ENCODE measurements at regions not wholly inside any gene's neighbourhood (a gene's known extent, or its start where the extent isn't known, plus 50 kb on each side); places are given as distances from the start of the nearest gene placed in this dataset.

DNA sequence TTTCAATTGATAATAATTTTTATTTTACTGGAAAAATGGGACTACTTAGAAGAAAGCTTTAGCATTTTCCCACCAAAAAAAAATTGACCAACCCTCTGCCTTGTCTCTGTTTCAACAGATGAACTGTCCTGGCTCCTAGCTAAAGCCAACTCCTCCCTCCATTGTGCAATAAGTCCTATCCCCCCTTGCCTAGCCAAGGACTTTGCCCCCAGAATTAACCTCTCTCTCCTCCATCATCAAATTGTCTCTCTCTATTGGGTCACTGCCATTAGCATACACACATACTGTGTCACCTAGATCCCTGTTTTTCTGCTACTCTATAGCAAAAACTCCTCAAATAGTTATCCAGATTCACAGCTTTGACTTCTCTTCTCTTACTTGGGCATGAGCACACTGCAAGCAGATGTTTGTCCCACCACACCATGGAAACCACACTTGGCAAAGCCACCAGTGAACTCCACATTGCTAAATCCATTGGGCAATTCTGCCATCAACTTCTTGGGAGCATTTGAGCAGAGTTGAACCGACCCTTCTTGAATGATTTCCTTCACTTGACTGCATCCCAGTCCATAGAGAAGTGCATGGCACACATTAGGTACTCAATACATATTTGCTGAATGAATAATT, 91.4 kb upstream of the NEBL start:
- DNase-seq (ENCODE audit: low read depth, low spot score): no peak

DNA sequence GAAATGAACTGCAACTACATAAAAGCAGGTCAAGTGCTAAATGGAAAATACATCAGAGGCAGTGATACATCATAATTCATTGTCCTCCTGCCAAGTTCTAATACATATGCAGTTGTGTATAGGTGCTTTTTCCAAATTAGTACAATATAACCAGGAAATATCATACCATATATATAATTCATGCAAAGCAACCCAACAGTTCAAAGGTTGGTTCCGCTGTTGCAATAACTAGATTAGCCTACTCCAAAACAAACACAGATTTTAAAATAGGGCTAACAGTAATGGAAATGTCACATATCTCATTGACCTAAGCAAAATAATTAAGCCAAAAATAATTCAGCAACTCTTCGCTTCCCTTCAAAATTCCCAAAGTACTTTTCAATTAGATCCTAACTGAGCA, 88.9 kb upstream of the NEBL start:
- DNase-seq (ENCODE audit: low read depth, low spot score): no peak

DNA sequence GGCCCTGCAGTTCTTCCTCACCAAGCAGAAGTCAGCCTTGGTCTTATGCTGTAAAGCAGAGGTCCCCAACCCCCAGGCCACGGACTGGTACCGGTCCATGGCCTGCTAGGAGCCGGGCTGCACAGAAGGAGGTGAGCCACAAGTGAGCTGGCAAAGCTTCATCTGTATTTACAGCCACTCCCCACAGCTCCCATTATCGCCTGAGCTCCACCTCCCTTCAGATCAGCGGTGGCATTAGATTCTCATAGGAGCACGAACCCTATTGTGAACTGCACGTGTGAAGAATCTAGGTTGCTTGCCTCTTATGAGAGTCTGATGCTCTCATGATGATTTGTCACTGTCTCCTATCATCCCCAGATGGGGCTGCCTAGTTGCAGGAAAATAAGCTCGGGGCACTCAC, 87.6 kb upstream of the NEBL start:
- no peak for DNase-seq (ENCODE audit: low read depth, low spot score)

DNA sequence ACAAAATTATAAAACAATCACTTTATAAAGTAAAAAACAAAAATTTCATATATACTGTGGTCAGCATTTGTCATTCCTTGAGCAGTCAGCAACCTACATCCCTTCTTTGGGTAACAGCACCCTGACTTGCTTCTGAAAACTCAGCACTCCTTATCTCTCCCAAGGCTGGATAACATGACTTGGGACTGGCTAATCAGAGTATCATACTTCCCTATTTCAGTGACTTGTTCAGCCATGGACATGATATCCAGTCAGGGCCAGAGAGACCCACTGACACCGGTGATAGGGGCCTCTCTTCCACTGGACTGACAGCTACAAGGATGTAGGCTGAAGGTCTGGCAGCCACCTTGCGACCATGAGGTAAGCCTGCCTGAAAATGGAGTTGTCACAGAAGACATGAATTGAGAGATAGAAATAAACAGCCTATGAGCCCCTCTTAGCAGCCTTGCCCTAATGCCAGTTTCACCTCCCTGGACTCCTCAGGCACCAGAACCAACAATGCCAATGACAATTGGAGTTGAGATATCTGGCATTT, 84.4 kb upstream of the NEBL start:
- DNase-seq (ENCODE audit: low read depth, low spot score): no peak

DNA sequence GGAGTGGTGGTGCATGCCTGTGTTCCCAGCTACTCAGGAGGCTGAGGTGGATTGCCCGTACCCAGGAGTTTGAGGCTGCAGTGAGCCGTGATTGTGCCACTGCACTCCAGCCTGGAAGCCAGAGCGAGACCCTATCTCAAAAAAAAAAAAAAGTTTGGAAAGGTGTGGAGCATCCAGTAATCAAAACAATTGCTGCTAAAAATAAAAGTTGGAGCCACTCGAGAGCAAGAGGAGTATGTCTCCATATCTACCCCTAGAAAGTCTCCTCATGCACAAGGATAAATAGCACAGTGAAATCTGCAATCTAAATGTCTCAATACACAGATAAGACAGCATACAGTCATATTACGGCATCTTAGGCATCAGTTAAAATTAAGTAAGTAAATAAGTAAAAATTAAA, 81.5 kb upstream of the NEBL start:
- no peak for DNase-seq (ENCODE audit: low read depth, low spot score)

DNA sequence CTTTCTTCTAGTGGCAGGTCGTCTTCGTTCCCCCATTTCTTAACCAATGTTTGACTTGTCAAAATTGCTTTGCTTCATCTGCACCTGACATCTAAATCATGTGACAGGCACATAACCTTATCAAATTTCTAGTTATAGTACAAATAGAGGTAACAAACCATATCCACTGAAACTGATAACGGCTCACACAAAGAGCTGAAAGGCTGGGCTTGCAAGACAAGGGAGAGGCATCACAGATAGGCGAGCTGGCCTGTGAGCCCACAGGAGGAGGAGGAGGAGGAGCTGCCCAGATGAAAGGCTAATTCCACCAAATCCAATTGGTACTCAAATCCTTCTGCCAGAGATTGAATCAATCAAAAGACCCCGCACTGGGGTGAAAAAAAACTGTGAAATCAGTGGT, 80.2 kb upstream of the NEBL start:
- DNase-seq (ENCODE audit: low read depth, low spot score): no peak

DNA sequence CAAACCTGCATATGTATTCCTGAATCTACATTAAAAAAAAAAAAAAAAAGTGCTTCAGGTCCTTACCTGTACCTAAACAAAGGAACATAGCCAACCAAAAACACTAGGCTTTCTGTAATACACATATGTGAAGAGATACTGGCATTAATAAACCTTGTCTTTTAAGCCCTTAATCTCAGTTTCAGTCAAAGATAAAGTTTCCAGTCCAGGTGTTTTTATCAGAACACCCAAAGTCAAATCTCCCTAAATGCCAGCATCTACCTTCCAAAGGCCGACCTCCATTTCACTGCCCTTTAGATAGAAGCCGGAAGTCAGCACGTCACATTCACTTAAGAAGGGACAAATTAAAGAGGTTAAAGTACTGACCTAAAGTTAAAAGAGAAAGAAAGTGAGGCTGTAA, 79.8 kb upstream of the NEBL start:
- no peak for DNase-seq (ENCODE audit: low read depth, low spot score)

DNA sequence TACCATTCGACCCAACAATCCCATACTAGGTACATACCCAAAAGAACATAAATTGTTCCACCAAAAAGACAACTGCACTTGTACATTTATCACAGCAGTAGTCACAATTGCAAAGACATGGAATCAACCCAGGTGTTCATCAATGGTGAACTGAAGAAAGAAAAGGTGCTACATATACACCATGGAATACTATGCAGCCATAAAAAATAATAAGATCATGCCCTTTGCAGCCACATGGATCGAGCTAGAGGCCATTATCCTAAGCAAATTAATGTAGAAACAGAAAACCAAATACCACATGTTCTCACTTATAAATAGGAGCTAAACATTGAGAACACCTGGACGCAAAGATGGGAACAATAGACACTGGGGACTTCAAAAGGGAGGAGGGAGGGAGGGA, 79.3 kb upstream of the NEBL start:
- no peak for DNase-seq (ENCODE audit: low read depth, low spot score)

DNA sequence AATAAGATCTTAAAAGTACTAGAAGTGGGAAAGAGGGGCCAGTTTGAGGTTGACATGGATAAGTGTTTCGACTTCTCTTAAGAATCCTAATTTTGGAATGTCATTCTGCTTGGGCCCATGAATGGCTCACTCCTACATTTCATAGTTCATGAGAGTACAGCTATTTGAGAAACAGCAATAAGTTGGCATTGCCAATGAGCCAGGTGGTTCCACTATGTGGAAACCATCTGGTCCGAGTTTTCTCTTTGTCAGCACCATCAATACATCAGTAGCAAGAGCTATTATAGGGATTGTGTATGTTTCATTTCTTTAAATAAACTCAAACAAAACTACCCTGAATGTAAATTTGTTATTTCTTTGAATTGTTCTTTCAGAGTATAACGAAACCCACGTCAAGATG, 78.1 kb upstream of the NEBL start:
- no peak for DNase-seq (ENCODE audit: low read depth, low spot score)

DNA sequence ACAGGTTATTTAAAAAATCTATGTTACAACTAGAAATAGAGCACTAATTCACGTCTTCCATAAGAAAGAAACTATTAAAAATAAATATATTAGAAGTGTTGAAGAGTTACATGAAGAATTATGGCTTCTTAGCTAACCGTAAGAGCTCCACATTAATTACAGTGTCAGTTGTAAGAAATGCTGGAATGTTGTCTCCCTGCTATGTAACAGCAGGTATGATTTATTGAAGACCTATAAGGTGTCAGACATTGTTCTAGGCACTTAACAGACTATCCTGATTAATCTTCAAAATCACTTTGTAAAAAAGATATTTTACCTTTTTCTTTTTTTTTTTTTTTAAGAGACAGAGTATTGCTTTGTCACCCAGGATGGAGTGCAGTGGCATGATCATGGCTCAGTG, 75.8 kb upstream of the NEBL start:
- no peak for DNase-seq (ENCODE audit: low read depth, low spot score)

DNA sequence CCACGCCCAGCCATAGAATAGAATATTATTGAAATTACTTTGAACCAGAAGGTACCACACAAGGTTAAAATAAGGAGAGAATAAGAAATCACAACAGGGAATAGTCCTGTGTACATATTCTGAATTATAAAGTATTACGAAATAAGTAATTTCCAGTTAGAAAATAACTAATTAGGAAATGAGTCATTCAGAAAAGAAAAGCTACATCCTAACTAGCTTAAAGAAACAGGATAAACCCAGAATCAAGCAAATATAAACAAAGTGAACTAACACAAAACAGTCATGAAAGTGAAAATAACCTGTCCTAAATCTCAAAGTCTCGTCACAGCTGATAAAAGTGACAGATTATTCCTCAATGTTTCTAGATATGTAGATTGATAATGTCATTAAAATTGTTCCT, 74.8 kb upstream of the NEBL start:
- no peak for DNase-seq (ENCODE audit: low read depth, low spot score)

DNA sequence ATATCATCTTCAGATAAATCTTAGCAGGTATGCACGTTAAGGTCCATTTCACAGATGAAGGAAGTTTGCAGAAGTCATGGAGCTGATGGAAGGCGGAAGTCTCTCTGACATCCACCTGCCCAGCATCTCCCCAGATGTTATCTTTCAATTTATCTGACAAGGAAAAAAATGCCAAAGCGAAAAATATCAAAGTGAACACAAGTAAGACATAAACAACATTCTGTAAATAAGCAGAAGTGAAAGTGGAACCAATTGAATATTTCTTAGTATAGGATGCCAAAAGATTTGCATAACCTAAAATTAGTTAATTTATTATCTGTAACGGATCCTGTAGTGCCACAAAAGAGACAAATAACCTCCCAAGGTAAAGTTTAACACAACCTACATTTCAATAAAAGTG, 73.6 kb upstream of the NEBL start:
- DNase-seq (ENCODE audit: low read depth, low spot score): no peak

DNA sequence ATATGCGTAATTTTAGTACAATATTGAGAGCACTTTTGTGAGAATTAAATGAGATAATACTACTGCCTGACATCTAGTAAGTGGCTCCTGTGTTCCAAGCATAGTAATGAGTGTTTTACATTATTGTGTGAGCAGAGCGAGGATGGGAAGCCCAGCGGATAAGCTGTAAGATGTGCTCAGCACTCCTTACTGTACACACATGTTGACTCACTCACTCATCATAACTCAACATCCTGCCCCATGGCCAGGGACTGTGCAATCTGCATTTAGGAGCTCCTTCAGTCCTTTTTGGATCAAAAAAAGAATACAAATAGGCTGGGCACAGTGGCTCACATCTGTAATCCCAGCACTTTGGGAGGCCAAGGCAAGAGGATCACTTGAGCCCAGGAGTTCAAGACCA, 72.9 kb upstream of the NEBL start:
- no peak for DNase-seq (ENCODE audit: low read depth, low spot score)

DNA sequence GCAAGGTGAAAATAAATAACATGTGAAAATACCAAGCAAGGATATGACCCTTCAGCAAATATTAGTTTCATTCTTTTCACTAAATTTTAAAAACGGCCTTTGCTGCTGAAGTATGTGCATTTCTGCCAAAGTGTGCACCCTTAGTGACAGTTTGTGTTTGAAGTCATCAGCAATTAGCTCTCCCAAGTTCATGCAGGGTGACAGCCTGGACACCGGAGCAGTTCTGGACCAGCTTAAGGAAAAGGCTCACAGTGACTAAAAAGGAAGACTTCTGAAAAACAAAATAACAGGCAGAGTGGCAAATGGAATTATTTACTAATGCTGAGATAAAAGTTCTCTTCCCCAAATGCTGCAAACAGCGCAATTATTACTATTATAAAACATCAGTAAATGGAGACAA, 69.3 kb upstream of the NEBL start:
- DNase-seq (ENCODE audit: low read depth, low spot score): no peak

DNA sequence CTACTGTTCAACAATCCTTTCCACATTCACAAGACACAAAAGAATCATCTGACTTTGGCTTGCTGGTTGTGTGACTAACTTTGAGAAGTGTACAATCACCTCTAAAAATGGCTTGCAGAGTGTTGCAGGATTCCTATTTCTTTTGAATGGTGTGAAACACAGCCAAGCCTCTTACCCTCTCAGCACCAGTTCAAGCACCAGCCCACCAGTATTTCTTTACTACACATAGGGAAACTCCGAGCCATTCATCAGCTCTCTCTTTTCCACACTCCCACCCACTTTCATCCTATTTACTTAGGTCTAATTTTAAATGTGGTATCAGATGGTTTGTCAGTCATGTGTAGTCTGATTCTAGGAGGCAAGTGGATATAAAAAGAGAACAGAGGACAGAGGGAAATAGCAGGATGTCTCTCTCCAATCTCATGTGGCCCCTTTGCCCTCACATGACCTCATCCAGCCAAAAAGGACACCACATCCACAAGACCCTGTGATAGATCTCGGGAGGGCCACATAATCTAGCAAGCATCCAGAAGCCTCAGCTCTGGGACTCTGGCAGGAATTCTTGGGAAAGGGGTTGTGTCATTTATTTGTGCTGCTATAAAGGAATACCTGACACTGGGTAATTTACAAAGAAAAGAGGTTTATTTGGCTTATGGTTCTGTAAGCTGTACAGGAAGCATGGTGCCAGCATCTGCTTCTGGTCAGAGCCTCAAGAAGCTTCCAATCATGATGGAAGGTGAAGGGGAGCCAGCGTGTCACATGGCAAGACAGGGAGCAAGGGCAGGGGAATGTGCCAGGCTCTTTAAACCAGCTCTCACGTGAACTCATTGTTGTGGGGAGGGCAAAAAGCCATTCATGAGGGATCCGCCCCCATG, 66.8 kb upstream of the NEBL start:
- no peak for DNase-seq (ENCODE audit: low read depth, low spot score)

DNA sequence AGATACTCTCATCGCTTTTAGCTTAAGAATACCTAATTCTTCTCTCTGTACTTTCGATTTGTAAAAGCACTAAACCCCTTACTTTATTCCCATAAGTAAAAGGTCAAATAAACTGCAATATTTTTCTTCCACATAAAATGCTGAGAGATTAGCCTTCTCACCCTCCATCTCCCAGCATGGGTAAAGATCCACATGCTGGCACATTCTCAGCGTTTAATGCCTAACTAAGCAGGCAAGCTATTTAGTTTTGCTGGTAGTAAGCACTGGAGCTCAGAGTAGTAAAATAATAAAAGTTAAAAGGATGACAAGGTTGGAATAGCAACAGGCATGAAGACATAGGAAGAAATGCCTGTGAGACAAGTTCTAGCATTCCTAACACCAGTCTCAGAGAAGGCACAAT, 65.9 kb upstream of the NEBL start:
- DNase-seq (ENCODE audit: low read depth, low spot score): no peak

DNA sequence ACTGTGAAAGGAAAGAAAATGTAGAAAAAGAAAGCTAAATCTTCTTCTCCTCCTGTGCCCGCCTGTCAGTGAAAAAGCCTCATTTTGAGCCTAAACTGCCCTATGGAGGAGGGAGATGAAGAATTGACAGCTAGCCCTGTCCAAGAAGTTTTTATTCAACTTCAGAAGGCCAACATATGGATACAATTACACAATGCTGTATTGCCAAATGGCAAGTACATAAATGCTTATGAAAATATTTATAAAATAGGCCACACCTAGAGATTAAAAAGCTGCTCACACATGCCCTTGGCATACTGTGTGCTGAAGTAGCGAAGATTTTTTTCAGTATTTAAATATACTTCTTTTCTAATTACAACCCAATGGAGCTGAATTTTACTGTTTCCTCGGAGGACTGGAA, 65.1 kb upstream of the NEBL start:
- no peak for DNase-seq (ENCODE audit: low read depth, low spot score)

DNA sequence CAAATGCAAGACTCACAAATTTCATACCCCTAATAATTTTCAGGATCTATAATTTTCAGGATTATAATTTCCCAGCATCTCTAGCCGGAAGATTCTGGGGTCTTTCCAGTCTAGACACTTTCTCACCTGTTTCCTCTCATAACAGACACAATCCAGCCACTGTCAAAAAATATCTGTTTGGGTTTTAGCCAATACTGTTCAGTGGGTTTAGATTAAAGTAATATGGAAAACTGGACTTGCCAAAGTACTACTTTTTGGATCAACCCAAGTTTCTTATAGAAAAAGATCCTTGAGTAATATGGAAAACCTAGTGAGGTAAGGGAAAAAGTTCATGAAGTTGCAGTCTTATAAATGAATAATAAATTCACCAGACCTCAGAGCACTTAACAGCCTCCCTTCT, 62.1 kb upstream of the NEBL start:
- no peak for DNase-seq (ENCODE audit: low read depth, low spot score)

DNA sequence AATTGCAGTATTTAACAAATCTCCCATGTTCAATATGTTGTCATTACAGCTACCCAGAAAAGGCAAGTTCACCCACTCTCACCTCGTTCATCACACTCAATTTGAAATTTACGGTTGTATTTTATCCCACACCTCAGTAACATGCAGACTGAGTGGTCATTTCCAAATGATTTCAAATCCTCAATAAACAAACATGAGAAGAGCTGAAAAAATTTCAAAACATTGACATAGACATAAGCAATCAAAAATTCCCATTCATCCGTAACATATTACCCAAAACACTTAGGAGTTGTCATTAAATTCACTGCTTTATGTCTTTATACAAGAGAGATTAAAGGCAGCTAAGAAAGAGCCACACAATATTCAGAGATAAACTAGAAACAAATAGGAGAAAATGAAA, 61.7 kb upstream of the NEBL start:
- no peak for DNase-seq (ENCODE audit: low read depth, low spot score)

DNA sequence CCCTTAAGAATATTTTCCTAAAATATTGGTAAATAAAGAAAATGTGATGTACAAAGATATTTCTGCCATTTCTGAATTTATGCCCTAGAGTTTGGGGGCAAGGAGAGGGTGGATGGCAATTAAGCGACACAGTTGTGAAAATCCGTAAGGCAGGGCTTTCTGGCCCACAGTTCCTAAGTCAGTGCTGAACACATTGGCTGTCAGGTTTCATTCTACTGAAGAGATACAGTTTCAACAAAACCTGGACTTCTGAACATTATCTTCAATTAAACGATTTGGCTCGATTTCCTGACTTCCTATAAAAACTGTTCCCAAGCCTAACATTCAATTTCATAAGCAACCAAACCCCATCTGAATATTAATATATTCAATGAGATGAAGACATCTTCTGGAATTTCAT, 61.1 kb upstream of the NEBL start:
- no peak for DNase-seq (ENCODE audit: low read depth, low spot score)

DNA sequence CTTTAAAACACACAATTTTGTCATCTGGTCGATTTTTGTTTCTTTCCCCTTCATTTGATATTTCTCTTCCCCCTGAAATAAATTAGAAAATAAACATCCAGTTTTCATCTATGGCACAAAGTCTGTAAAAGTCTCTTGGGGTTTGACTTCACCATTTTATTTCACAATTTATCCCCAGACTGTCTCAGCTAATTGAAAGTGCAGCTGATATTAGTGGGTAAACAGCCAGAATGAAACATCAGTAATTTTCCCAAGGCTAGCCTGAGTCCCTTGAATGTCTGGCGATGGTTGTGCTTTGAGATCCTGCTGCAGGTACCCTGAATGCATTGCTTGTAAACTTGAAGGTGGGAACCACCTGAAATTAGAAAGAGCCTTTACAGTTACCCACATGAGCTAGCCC, 60.6 kb upstream of the NEBL start:
- no peak for DNase-seq (ENCODE audit: low read depth, low spot score)

DNA sequence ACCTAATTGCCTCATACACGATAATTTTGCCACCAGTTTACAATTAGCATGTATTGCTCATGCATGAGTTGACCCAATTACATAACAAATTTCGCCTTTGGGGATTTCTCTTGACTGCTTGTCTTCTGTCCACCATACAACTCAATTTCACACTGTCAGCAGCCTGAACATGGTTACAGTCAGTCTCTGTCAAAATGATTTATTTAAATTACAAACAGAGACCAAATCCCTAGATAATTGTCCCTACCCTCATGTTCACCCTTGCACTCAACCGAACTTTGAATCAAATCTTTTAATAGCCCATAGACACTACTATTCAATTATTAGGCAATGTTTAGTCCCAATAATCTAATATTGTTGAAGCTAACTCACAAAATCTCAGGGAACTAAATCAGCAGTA, 59.7 kb upstream of the NEBL start:
- DNase-seq (ENCODE audit: low read depth, low spot score): no peak

DNA sequence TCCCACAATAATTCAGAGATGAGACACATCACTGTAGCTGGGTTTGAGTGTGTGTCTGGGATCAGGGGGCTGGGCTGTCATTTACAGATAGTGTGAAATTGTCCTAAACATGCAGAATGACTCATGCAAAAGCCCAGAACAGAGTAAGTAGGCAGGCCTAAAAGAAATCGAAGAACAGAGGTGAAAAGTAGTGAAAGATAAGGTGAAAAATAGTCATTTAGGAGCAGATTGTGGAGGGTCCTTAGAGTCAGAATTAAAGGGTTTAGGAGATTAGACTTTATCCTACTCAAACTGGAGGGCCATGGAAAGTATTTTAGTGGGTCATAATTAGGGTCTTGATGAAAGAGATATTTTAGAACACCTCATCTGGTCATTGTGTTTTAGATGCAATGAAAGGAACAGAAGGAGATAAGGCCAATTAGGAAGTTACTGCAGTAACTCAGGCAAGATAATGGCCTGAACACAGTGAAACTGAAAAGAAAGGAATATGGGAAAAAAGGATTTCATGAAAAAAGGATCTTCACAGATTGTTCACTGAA, 58.3 kb upstream of the NEBL start:
- peak; percentile 7 for DNase-seq (ENCODE audit: low read depth, low spot score)
